ENCODE measurements at regions not wholly inside any gene's neighbourhood (a gene's known extent, or its start where the extent isn't known, plus 50 kb on each side); places are given as distances from the start of the nearest gene placed in this dataset.

GRCh38 chr11:25953006-25953405 lies 378.9 kb upstream of the ANO3 start (continued):
- TF ChIP-seq, protein P1, sequence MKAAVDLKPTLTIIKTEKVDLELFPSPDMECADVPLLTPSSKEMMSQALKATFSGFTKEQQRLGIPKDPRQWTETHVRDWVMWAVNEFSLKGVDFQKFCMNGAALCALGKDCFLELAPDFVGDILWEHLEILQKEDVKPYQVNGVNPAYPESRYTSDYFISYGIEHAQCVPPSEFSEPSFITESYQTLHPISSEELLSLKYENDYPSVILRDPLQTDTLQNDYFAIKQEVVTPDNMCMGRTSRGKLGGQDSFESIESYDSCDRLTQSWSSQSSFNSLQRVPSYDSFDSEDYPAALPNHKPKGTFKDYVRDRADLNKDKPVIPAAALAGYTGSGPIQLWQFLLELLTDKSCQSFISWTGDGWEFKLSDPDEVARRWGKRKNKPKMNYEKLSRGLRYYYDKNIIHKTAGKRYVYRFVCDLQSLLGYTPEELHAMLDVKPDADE (IDR thresholded peaks at IDR 0.05) = no peak

GRCh38 chr11:25958045-25958444 lies 373.9 kb upstream of the ANO3 start:
- H3K27ac ChIP-seq (ENCODE audit: low read depth) = no peak overlapping the region
- no peak overlapping the region for H3K4me2 ChIP-seq
- TF ChIP-seq EZH2 (IDR thresholded peaks at IDR 0.05; ENCODE audit: low read depth, unreplicated experiment) = no peak
- TF ChIP-seq CREB1 (CRISPR knock-in tag; IDR thresholded peaks at IDR 0.05; ENCODE audit: low read depth) = no peak
- TF ChIP-seq NANOG (IDR thresholded peaks at IDR 0.05; ENCODE audit: borderline replicate concordance) = no peak
- TF ChIP-seq ZNF331 (CRISPR knock-in tag; IDR thresholded peaks at IDR 0.05; ENCODE audit: low read depth) = no peak
- TF ChIP-seq ZNF114 (CRISPR knock-in tag; IDR thresholded peaks at IDR 0.05) = no peak
- H3K36me3 ChIP-seq (ENCODE audit: insufficient read depth) = no peaks in the 10 kb centered on the region
- DNase-seq (ENCODE audit: low spot score) (no peak), ATAC-seq (no peak)
- H3K27me3 ChIP-seq (ENCODE audit: insufficient read depth) = no peaks in the 10 kb centered on the region
- no peaks in the 10 kb centered on the region; the same call in 1 of the 2 replicates for H3K9me2 ChIP-seq (ENCODE audit: insufficient read depth)
- no peaks in the 10 kb centered on the region for H3K79me2 ChIP-seq (replicated peaks; ENCODE audit: insufficient read depth)
- no peak overlapping the region for H3K27ac Mint-ChIP-seq
- no peak overlapping the region for H2AFZ ChIP-seq
- no peaks in the 10 kb centered on the region for H3K4me1 ChIP-seq (ENCODE audit: insufficient read depth)
- H3K4me3 Mint-ChIP-seq = no peak overlapping the region
- no peaks in the 10 kb centered on the region for H3K27me3 Mint-ChIP-seq (ENCODE audit: insufficient read depth, low read depth, poor library complexity)
- no peaks in the 10 kb centered on the region for H3K36me3 Mint-ChIP-seq (ENCODE audit: low read depth)
- no peaks in the 10 kb centered on the region for H3F3A ChIP-seq (replicated peaks; ENCODE audit: low read depth)
- no peaks in the 10 kb centered on the region for H4K20me1 ChIP-seq (replicated peaks; ENCODE audit: insufficient read depth)
- no peak overlapping the region for H3K4me3 ChIP-seq
- H3K4me1 Mint-ChIP-seq = peaks cover 9% of the 10 kb centered on the region; the same call in 2 of the 3 replicates
- no peaks in the 10 kb centered on the region for H3K9me3 Mint-ChIP-seq

- ATAC-seq = no peak
- no peaks in the 10 kb centered on the region for H3K36me3 ChIP-seq (ENCODE audit: insufficient read depth)
- H3K27ac Mint-ChIP-seq = no peak overlapping the region
- no peaks in the 10 kb centered on the region for H3K36me3 Mint-ChIP-seq (ENCODE audit: low read depth)
- peaks cover 2% of the 10 kb centered on the region for H3K27me3 Mint-ChIP-seq (ENCODE audit: insufficient read depth, low read depth, poor library complexity)
- H3K4me1 ChIP-seq (ENCODE audit: insufficient read depth) = no peaks in the 10 kb centered on the region; the same call in 1 of the 2 replicates
- no peaks in the 10 kb centered on the region; the same call in 2 of the 3 replicates for H3K9me3 Mint-ChIP-seq
- H3K4me1 Mint-ChIP-seq = peaks cover 3% of the 10 kb centered on the region; the same call in 1 of the 3 replicates
- no peak overlapping the region for H3K4me3 ChIP-seq
- H3K4me3 Mint-ChIP-seq = no peak overlapping the region
- no peaks in the 10 kb centered on the region for H3F3A ChIP-seq (replicated peaks; ENCODE audit: low read depth)
- H3K27me3 ChIP-seq (ENCODE audit: insufficient read depth) = no peaks in the 10 kb centered on the region
- no peaks in the 10 kb centered on the region for H4K20me1 ChIP-seq (replicated peaks; ENCODE audit: insufficient read depth)
- no peaks in the 10 kb centered on the region for H3K9me2 ChIP-seq (ENCODE audit: insufficient read depth)
- no peak for DNase-seq (ENCODE audit: low spot score)
- H3K79me2 ChIP-seq (replicated peaks; ENCODE audit: insufficient read depth) = no peaks in the 10 kb centered on the region
- H3K4me2 ChIP-seq = no peak overlapping the region
- no peak overlapping the region for H3K27ac ChIP-seq (ENCODE audit: low read depth)
- TF ChIP-seq ZNF462 (CRISPR knock-in tag; IDR thresholded peaks at IDR 0.05) (no peak), CTCF (conservative IDR thresholded peaks at IDR 0.05; ENCODE audit: low read depth in 2 of 2) (peak; percentile 31 to 41)
- H2AFZ ChIP-seq = no peak overlapping the region
Observed at GRCh38 chr11:25961539-25961938, 370.4 kb upstream of the ANO3 start.

Measured in GM23338 (cell line).